Loucy (cell line): ENCODE measurements at regions not wholly inside any gene's neighbourhood (a gene's known extent, or its start where the extent isn't known, plus 50 kb on each side); places are given as distances from the start of the nearest gene placed in this dataset.

Experiments
- H2AFZ ChIP-seq: fragments of 200-600 bp; sonication (generic); 2 replicates; pipeline ENCODE4 v1.6.0; 2016; ENCODE audit warnings: antibody characterized with exemption, mild to moderate bottlenecking, low read length, moderate library complexity
- H3F3A ChIP-seq: fragments of 200-600 bp; 2 replicates; pipeline ENCODE4 v1.6.0; 2016; ENCODE audit warnings: antibody characterized with exemption, low read depth, mild to moderate bottlenecking
- H3K27me3 ChIP-seq: fragments of 200-600 bp; sonication (generic); 2 replicates; pipeline ENCODE4 v1.6.1; 2014; ENCODE audit warnings: low read length, mild to moderate bottlenecking; ENCODE audit not compliant: insufficient read depth, poor library complexity, severe bottlenecking
- H3K36me3 ChIP-seq: fragments of 200-600 bp; sonication (generic); 2 replicates; pipeline ENCODE4 v1.6.1; 2016; ENCODE audit warnings: low read length; ENCODE audit not compliant: insufficient read depth
- H3K4me1 ChIP-seq: fragments of 200-600 bp; sonication (generic); 2 replicates; pipeline ENCODE4 v1.5.1; 2014; ENCODE audit warnings: low read length, mild to moderate bottlenecking; ENCODE audit not compliant: insufficient read depth, poor library complexity, severe bottlenecking
- H3K4me2 ChIP-seq: fragments of 200-600 bp; sonication (generic); 2 replicates; pipeline ENCODE4 v1.6.0; 2014; ENCODE audit warnings: antibody characterized with exemption, low read length, low read depth, mild to moderate bottlenecking; ENCODE audit not compliant: poor library complexity, severe bottlenecking
- H3K4me3 ChIP-seq: fragments of 200-600 bp; sonication (generic); 2 replicates; pipeline ENCODE4 v1.5.1; 2014; ENCODE audit warnings: low read length, mild to moderate bottlenecking, mixed read lengths; ENCODE audit not compliant: poor library complexity, severe bottlenecking
- H3K79me2 ChIP-seq: fragments of 200-600 bp; sonication (generic); 2 replicates; pipeline ENCODE4 v1.6.1; 2014; ENCODE audit warnings: low read length; ENCODE audit not compliant: insufficient read depth
- H3K9ac ChIP-seq: fragments of 200-600 bp; sonication (generic); 2 replicates; pipeline ENCODE4 v1.6.0; 2014; ENCODE audit warnings: mild to moderate bottlenecking, low read depth, low read length, moderate library complexity; ENCODE audit not compliant: poor library complexity, severe bottlenecking
- H3K9me2 ChIP-seq: fragments of 200-600 bp; sonication (generic); replicated peaks from 2 replicates; pipeline ENCODE4 v1.6.1; 2016; ENCODE audit warnings: low read depth, low read length, mixed read lengths
- H3K9me3 ChIP-seq: fragments of 200-600 bp; sonication (generic); 2 replicates; pipeline ENCODE4 v1.6.1; 2014; ENCODE audit warnings: mild to moderate bottlenecking, antibody characterized with exemption, low read length, low read depth; ENCODE audit not compliant: insufficient read depth
- H4K20me1 ChIP-seq: fragments of 200-600 bp; sonication (generic); 2 replicates; pipeline ENCODE4 v1.6.0; 2014; ENCODE audit warnings: antibody characterized with exemption, low read length, mild to moderate bottlenecking; ENCODE audit not compliant: insufficient read depth, poor library complexity, severe bottlenecking
- CTCF ChIP-seq: fragments of 200-600 bp; sonication (generic); conservative IDR thresholded peaks from 2 replicates; pipeline ENCODE4 v1.5.1; 2014; ENCODE audit warnings: mild to moderate bottlenecking, antibody characterized with exemption, low read length
- EZH2phosphoT487 ChIP-seq: fragments of 200-600 bp; IDR thresholded peaks from 2 replicates; pipeline ENCODE4 v1.6.1; 2018; ENCODE audit warnings: antibody characterized with exemption, mild to moderate bottlenecking, moderate library complexity, borderline replicate concordance

- H3K4me1 ChIP-seq: no peaks in the 10 kb centered on the region
- no peaks in the 10 kb centered on the region for H4K20me1 ChIP-seq
- no peak overlapping the region for H3K4me2 ChIP-seq
- H3K4me3 ChIP-seq: no peak overlapping the region
- no peaks in the 10 kb centered on the region for H3K27me3 ChIP-seq
- no peak overlapping the region for H2AFZ ChIP-seq
- H3K9me2 ChIP-seq: no peaks in the 10 kb centered on the region
- no peaks in the 10 kb centered on the region for H3F3A ChIP-seq
- H3K36me3 ChIP-seq: no peaks in the 10 kb centered on the region
- no peak overlapping the region for H3K9ac ChIP-seq
- TF ChIP-seq CTCF: no peak
- TF ChIP-seq EZH2phosphoT487: no peak
- no peaks in the 10 kb centered on the region for H3K79me2 ChIP-seq
- no peaks in the 10 kb centered on the region for H3K9me3 ChIP-seq
Observed at GRCh38 chr7:114086914-114087652, 168.3 kb upstream of the PPP1R3A start.

GRCh38 chr7:114086537-114086913 lies 167.7 kb upstream of the PPP1R3A start:
- H3K9ac ChIP-seq: no peak overlapping the region
- H3K36me3 ChIP-seq: no peaks in the 10 kb centered on the region
- no peaks in the 10 kb centered on the region for H3F3A ChIP-seq
- no peak overlapping the region for H3K4me2 ChIP-seq
- H3K79me2 ChIP-seq: no peaks in the 10 kb centered on the region
- no peaks in the 10 kb centered on the region for H3K4me1 ChIP-seq
- no peaks in the 10 kb centered on the region for H3K9me3 ChIP-seq
- H2AFZ ChIP-seq: no peak overlapping the region
- no peak overlapping the region for H3K4me3 ChIP-seq
- no peaks in the 10 kb centered on the region for H3K27me3 ChIP-seq
- no peaks in the 10 kb centered on the region for H4K20me1 ChIP-seq
- no peaks in the 10 kb centered on the region for H3K9me2 ChIP-seq
- no peak for TF ChIP-seq EZH2phosphoT487
- no peak for TF ChIP-seq CTCF

GRCh38 chr7:114085592-114086501 lies 167.0 kb upstream of the PPP1R3A start:
- H3K9me2 ChIP-seq: no peaks in the 10 kb centered on the region
- no peak overlapping the region for H3K4me2 ChIP-seq
- no peaks in the 10 kb centered on the region for H3K79me2 ChIP-seq
- no peak overlapping the region for H3K4me3 ChIP-seq
- no peak overlapping the region for H2AFZ ChIP-seq
- no peak overlapping the region for H3K9ac ChIP-seq
- no peaks in the 10 kb centered on the region for H3K4me1 ChIP-seq
- no peaks in the 10 kb centered on the region for H3K27me3 ChIP-seq
- no peaks in the 10 kb centered on the region for H3K36me3 ChIP-seq
- no peaks in the 10 kb centered on the region for H4K20me1 ChIP-seq
- H3F3A ChIP-seq: no peaks in the 10 kb centered on the region
- TF ChIP-seq CTCF (no peak), EZH2phosphoT487 (no peak)
- H3K9me3 ChIP-seq: no peaks in the 10 kb centered on the region
